Neural progenitor cell (in vitro differentiated cells): ENCODE measurements at regions not wholly inside any gene's neighbourhood (a gene's known extent, or its start where the extent isn't known, plus 50 kb on each side); places are given as distances from the start of the nearest gene placed in this dataset.

Experiments
- DNase-seq: peaks from one replicate; pipeline ENCODE4 v3.0.0-alpha.2; 2016; ENCODE audit warnings: low spot score
- H2AFZ ChIP-seq: fragments of 200-600 bp; sonication (generic); replicated peaks from 2 replicates; pipeline ENCODE4 v1.6.1; 2016; ENCODE audit warnings: antibody characterized with exemption
- H3F3A ChIP-seq: fragments of 200-600 bp; sonication (generic); 2 replicates; pipeline ENCODE4 v1.6.1; 2016; ENCODE audit warnings: antibody characterized with exemption, low read depth
- H3K27ac ChIP-seq: fragments of 200-600 bp; sonication (generic); 2 replicates; pipeline ENCODE4 v1.5.1; 2016; ENCODE audit warnings: mild to moderate bottlenecking
- H3K27me3 ChIP-seq: fragments of 200-600 bp; sonication (generic); 2 replicates; pipeline ENCODE4 v1.6.1; 2016; ENCODE audit warnings: mild to moderate bottlenecking, moderate library complexity
- H3K36me3 ChIP-seq: fragments of 200-600 bp; sonication (generic); 2 replicates; pipeline ENCODE4 v1.5.1; 2016
- H3K4me1 ChIP-seq: fragments of 200-600 bp; sonication (generic); 2 replicates; pipeline ENCODE4 v1.6.1; 2016; ENCODE audit warnings: mixed run types
- H3K4me2 ChIP-seq: fragments of 200-600 bp; sonication (generic); 2 replicates; pipeline ENCODE4 v1.6.1; 2016
- H3K4me3 ChIP-seq: fragments of 200-600 bp; sonication (generic); 2 replicates; pipeline ENCODE4 v1.5.1; 2016
- H3K79me2 ChIP-seq: fragments of 200-600 bp; sonication (generic); 2 replicates; pipeline ENCODE4 v1.6.1; 2016; ENCODE audit warnings: low read depth
- H3K9ac ChIP-seq: fragments of 200-600 bp; sonication (generic); 2 replicates; pipeline ENCODE4 v1.6.1; 2016
- H3K9me3 ChIP-seq: fragments of 200-600 bp; sonication (generic); 2 replicates; pipeline ENCODE4 v1.5.1; 2016; ENCODE audit warnings: low read depth
- H4K20me1 ChIP-seq: fragments of 200-600 bp; sonication (generic); 2 replicates; pipeline ENCODE4 v1.6.1; 2016; ENCODE audit warnings: low read depth
- H3K27ac Mint-ChIP-seq: 3 replicates; pipeline ENCODE4 v1.8.0; 2021; ENCODE audit warnings: mixed read lengths
- H3K27me3 Mint-ChIP-seq: 2 replicates; pipeline ENCODE4 v1.8.0; 2022; ENCODE audit warnings: low read depth, mild to moderate bottlenecking, inconsistent platforms, moderate library complexity, mixed read lengths; ENCODE audit not compliant: insufficient read depth
- H3K36me3 Mint-ChIP-seq: 3 replicates; pipeline ENCODE4 v1.8.0; 2021; ENCODE audit warnings: mixed read lengths
- H3K4me1 Mint-ChIP-seq: 3 replicates; pipeline ENCODE4 v1.8.0; 2021; ENCODE audit warnings: mixed read lengths
- H3K4me3 Mint-ChIP-seq: 3 replicates; pipeline ENCODE4 v1.8.0; 2021; ENCODE audit warnings: mild to moderate bottlenecking, moderate library complexity, mixed read lengths
- H3K9me3 Mint-ChIP-seq: 3 replicates; pipeline ENCODE4 v1.8.0; 2020; ENCODE audit warnings: mixed read lengths
- EZH2 ChIP-seq: fragments of 200-600 bp; sonication (generic); IDR thresholded peaks from 2 replicates; pipeline ENCODE4 v1.6.1; 2017; ENCODE audit warnings: antibody characterized with exemption, mild to moderate bottlenecking, moderate library complexity
- EZH2phosphoT487 ChIP-seq: fragments of 200-600 bp; sonication (generic); IDR thresholded peaks from 2 replicates; pipeline ENCODE4 v1.6.1; 2017; ENCODE audit warnings: antibody characterized with exemption
- TF ChIP-seq, protein P1 (sequence below): fragments of 200-600 bp; sonication (generic); IDR thresholded peaks from 2 replicates; pipeline ENCODE4 v1.5.1; 2017; ENCODE audit warnings: antibody characterized with exemption, mild to moderate bottlenecking

DNA sequence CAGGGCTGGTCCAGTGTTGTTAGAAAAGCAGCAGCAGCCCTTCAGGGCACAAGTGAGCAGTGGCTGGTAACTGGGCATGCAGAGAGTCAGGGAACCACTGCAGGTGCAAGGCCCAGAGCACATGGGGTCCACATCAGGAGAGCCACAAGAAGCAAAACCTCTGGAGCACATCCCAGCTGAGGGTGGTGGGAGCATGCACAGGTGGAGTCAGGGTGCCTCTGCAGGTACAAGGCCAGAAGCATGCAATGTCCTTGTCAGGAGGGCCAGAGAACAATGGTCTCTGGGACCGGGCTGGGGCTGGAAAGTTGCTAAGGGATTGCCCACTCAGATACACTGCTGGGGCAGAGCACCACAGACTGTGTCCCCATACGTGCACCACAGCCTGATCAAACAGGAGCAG lies 226.1 kb upstream of the UBE2E2 start:
- H3K36me3 ChIP-seq = no peaks in the 10 kb centered on the region
- DNase-seq = no peak
- peaks cover 18% of the 10 kb centered on the region for H3K4me1 ChIP-seq
- H3K4me1 Mint-ChIP-seq = peaks cover 23% of the 10 kb centered on the region
- H2AFZ ChIP-seq = no peak overlapping the region
- H3K4me2 ChIP-seq = no peak overlapping the region
- no peaks in the 10 kb centered on the region for H4K20me1 ChIP-seq
- H3K9ac ChIP-seq = no peak overlapping the region
- peaks cover 6% of the 10 kb centered on the region for H3K27me3 Mint-ChIP-seq
- no peak overlapping the region for H3K27ac Mint-ChIP-seq
- H3K27ac ChIP-seq = no peak overlapping the region
- no peak overlapping the region for H3K4me3 ChIP-seq
- no peaks in the 10 kb centered on the region for H3K79me2 ChIP-seq
- no peaks in the 10 kb centered on the region for H3K9me3 ChIP-seq
- H3K27me3 ChIP-seq = no peaks in the 10 kb centered on the region
- no peaks in the 10 kb centered on the region for H3F3A ChIP-seq
- TF ChIP-seq, protein P1, sequence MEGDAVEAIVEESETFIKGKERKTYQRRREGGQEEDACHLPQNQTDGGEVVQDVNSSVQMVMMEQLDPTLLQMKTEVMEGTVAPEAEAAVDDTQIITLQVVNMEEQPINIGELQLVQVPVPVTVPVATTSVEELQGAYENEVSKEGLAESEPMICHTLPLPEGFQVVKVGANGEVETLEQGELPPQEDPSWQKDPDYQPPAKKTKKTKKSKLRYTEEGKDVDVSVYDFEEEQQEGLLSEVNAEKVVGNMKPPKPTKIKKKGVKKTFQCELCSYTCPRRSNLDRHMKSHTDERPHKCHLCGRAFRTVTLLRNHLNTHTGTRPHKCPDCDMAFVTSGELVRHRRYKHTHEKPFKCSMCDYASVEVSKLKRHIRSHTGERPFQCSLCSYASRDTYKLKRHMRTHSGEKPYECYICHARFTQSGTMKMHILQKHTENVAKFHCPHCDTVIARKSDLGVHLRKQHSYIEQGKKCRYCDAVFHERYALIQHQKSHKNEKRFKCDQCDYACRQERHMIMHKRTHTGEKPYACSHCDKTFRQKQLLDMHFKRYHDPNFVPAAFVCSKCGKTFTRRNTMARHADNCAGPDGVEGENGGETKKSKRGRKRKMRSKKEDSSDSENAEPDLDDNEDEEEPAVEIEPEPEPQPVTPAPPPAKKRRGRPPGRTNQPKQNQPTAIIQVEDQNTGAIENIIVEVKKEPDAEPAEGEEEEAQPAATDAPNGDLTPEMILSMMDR = no peak
- TF ChIP-seq EZH2phosphoT487 (no peak), EZH2 (no peak)
- H3K4me3 Mint-ChIP-seq = no peak overlapping the region
- peaks cover 5% of the 10 kb centered on the region for H3K9me3 Mint-ChIP-seq
- no peaks in the 10 kb centered on the region for H3K36me3 Mint-ChIP-seq

DNA sequence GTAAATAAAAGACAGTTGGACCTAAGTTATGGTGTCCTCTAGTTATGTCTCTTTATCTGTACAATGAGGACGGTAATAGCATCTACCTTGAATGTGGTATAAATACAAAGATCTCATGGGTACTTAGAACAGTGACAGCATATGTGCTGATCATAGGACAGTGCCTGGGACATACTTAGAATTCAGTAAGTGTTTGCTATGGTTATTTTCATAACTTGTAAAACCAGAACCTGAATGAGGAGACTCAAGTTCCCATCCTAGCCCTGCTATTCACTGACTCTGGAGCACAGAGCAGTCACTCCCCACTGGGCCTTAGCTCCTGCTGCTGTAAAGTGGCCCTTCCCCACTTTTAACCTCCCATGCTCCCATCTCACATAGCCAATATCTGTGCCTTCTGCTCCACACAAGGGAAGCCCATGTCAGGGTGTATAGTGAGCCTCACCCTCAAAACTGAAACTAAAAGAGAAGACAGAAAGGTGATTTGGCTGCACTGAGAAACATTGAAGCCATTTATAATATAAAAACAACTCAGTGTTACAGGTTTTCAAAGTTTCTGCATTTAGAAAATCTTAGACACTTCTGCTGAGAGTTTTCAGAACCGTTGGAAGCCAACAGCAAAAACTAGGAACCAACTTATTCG lies 225.4 kb upstream of the UBE2E2 start:
- peaks cover 6% of the 10 kb centered on the region for H3K27me3 Mint-ChIP-seq
- no peaks in the 10 kb centered on the region for H3K9me3 ChIP-seq
- H2AFZ ChIP-seq = no peak overlapping the region
- H3K4me3 Mint-ChIP-seq = no peak overlapping the region
- H3K4me1 Mint-ChIP-seq = peaks cover 25% of the 10 kb centered on the region
- H3F3A ChIP-seq = no peaks in the 10 kb centered on the region
- no peak overlapping the region for H3K4me2 ChIP-seq
- H3K79me2 ChIP-seq = no peaks in the 10 kb centered on the region
- H3K27me3 ChIP-seq = no peaks in the 10 kb centered on the region
- H3K27ac Mint-ChIP-seq = no peak overlapping the region
- H3K36me3 ChIP-seq = no peaks in the 10 kb centered on the region
- H3K27ac ChIP-seq = no peak overlapping the region
- TF ChIP-seq EZH2phosphoT487 (no peak), EZH2 (no peak)
- TF ChIP-seq, protein P1 = no peak
- H3K4me1 ChIP-seq = peaks cover 18% of the 10 kb centered on the region
- DNase-seq = no peak
- H3K9me3 Mint-ChIP-seq = peaks cover 5% of the 10 kb centered on the region
- H3K4me3 ChIP-seq = no peak overlapping the region
- H3K36me3 Mint-ChIP-seq = no peaks in the 10 kb centered on the region
- H3K9ac ChIP-seq = no peak overlapping the region
- no peaks in the 10 kb centered on the region for H4K20me1 ChIP-seq

DNA sequence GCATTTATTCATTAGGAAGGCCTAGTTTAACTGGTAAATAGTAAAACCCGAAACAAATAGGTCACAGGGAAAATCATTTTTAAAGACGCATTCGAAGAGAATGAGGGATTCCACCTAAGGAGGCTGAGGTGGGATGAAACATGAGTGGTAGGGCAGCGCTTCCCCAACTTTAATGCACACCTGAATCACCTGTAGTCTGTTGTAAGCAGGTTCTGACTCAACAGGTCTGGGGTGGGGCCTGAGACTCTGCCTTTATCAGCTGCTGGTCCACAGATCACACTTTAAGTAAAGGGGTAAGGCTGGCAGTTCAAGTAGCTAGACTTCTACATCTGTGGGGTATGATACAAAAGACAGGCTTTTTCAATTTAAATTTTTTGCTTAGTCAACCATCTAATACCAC lies 223.5 kb upstream of the UBE2E2 start:
- Histone ChIP-seq H3K9ac (no peak overlapping the region), H3K4me3 (no peak overlapping the region), H3K4me2 (no peak overlapping the region), H3K9me3 (no peaks in the 10 kb centered on the region), H2AFZ (no peak overlapping the region), H3K27ac (no peak overlapping the region), H4K20me1 (no peaks in the 10 kb centered on the region), H3F3A (no peaks in the 10 kb centered on the region), H3K27me3 (no peaks in the 10 kb centered on the region), H3K79me2 (no peaks in the 10 kb centered on the region), H3K36me3 (no peaks in the 10 kb centered on the region), H3K4me1 (peaks cover 18% of the 10 kb centered on the region)
- DNase-seq = no peak
- Mint-ChIP-seq H3K27me3 (peaks cover 10% of the 10 kb centered on the region), H3K4me3 (no peak overlapping the region), H3K4me1 (peaks cover 25% of the 10 kb centered on the region), H3K9me3 (peaks cover 2% of the 10 kb centered on the region), H3K27ac (no peak overlapping the region), H3K36me3 (no peaks in the 10 kb centered on the region)
- TF ChIP-seq, protein P1 = no peak
- TF ChIP-seq EZH2phosphoT487 (no peak), EZH2 (no peak)
